HCT116 (cell line): ENCODE measurements at regions not wholly inside any gene's neighbourhood (a gene's known extent, or its start where the extent isn't known, plus 50 kb on each side); places are given as distances from the start of the nearest gene placed in this dataset.

Experiments used
- ATAC-seq: fragments of 200-7000 bp; cut with Tn5 transposase; 2 replicates; pipeline ENCODE4 v1.9.1; 2020; ENCODE audit warnings: mild to moderate bottlenecking, moderate library complexity
- BruUV-seq: library from RNA; stranded (reverse); fragments of 400-500 nt; replicated peaks from 2 replicates; lab custom pipeline; 2021; lab: Mats Ljungman, UMichigan
- CTCF ChIA-PET: fragments of 300-600 bp; sonication (Branson Sonifier 250); formaldehyde crosslinking; loops from one replicate; lab custom pipeline; 2021; ENCODE audit warnings: antibody characterized with exemption; lab: Charles Lee
- POLR2A ChIA-PET: fragments of 300-600, 350-600 bp; sonication (Branson Sonifier 250); formaldehyde crosslinking; loops from one replicate; lab custom pipeline; 2021; ENCODE audit warnings: antibody characterized with exemption; lab: Charles Lee
- RAD21 ChIA-PET, 2 experiments: fragments of 300-600 bp; sonication (Branson Sonifier 250); formaldehyde crosslinking; loops; one replicate each; lab custom pipeline; 2023; ENCODE audit warnings: low total read pairs in 2 of 2; ENCODE audit not compliant: uncharacterized antibody in 2 of 2, unreplicated experiment in 2 of 2, low non-redundant PET in 1 of 2; lab: Charles Lee
- DNase-seq: peaks from one replicate; pipeline ENCODE4 v3.0.0-alpha.2; 2010; ENCODE audit warnings: low read depth, low spot score
- H2AFZ ChIP-seq: fragments of 200-600 bp; shearing (Covaris generic), sonication (generic); 2 replicates; pipeline ENCODE4 v1.6.1; 2017; ENCODE audit warnings: low read depth, mixed run types, mixed read lengths, antibody characterized with exemption, low read length; ENCODE audit not compliant: poor library complexity, severe bottlenecking
- H3K27ac ChIP-seq: 2 replicates; pipeline ENCODE4 v1.5.1; 2012; ENCODE audit warnings: low read depth, low read length
- H3K27me3 ChIP-seq: fragments of 200-600 bp; sonication (generic); 2 replicates; pipeline ENCODE4 v1.6.1; 2016; ENCODE audit warnings: mixed run types, low read length, mixed read lengths; ENCODE audit not compliant: insufficient read depth
- H3K36me3 ChIP-seq, 2 experiments: fragments of 200-500 bp in 1 of 2; fragments of 200-600 bp in 1 of 2; sonication (Bioruptor generic) in 1 of 2; sonication (generic) in 1 of 2; 2 replicates each; pipeline versions ENCODE4 v1.5.1 to v1.6.1; 2014 to 2016; ENCODE audit warnings: low read length in 2 of 2, inconsistent platforms in 1 of 2, mixed read lengths in 1 of 2, mixed run types in 1 of 2; ENCODE audit not compliant: insufficient read depth in 2 of 2, control insufficient read depth in 1 of 2
- H3K4me1 ChIP-seq, 2 experiments: fragments of 200-600 bp in 1 of 2; sonication (generic) in 1 of 2; 2 replicates each; pipeline versions ENCODE4 v1.5.1 to v1.6.1; 2012 to 2017; ENCODE audit warnings: low read length in 2 of 2, inconsistent platforms in 1 of 2, mild to moderate bottlenecking in 1 of 2, mixed read lengths in 1 of 2, mixed run types in 1 of 2, moderate library complexity in 1 of 2; ENCODE audit not compliant: insufficient read depth in 2 of 2, control insufficient read depth in 1 of 2
- H3K4me2 ChIP-seq: fragments of 200-600 bp; sonication (generic); 2 replicates; pipeline ENCODE4 v1.6.1; 2017; ENCODE audit warnings: mixed run types, low read length, mixed read lengths
- H3K4me3 ChIP-seq, 2 experiments: fragments of 200-600 bp in 1 of 2; sonication (generic) in 1 of 2; replicated peaks in 1 of 2; 2 replicates each; pipeline ENCODE4 v1.5.1; 2011 to 2016; ENCODE audit warnings: low read length in 2 of 2, control low read depth in 1 of 2, low read depth in 1 of 2, mild to moderate bottlenecking in 1 of 2, mixed read lengths in 1 of 2, mixed run types in 1 of 2
- H3K79me2 ChIP-seq: fragments of 200-600 bp; sonication (generic); 2 replicates; pipeline ENCODE4 v1.6.1; 2017; ENCODE audit warnings: mild to moderate bottlenecking, mixed run types, low read length, moderate library complexity, mixed read lengths; ENCODE audit not compliant: insufficient read depth
- H3K9ac ChIP-seq: fragments of 200-600 bp; sonication (generic); 2 replicates; pipeline ENCODE4 v1.6.1; 2016; ENCODE audit warnings: low read length, mixed read lengths
- H3K9me2 ChIP-seq: fragments of 200-600 bp; sonication (generic), shearing (Covaris generic); 2 replicates; pipeline ENCODE4 v1.6.1; 2017; ENCODE audit warnings: mixed run types, mild to moderate bottlenecking, moderate library complexity; ENCODE audit not compliant: insufficient read depth
- H3K9me3 ChIP-seq, 2 experiments: fragments of 200-500 bp in 1 of 2; fragments of 200-600 bp in 1 of 2; sonication (Bioruptor generic) in 1 of 2; sonication (generic) in 1 of 2; 2 replicates each; pipeline ENCODE4 v1.6.1; 2014 to 2017; ENCODE audit warnings: low read length in 2 of 2, mixed read lengths in 2 of 2, inconsistent platforms in 1 of 2, low read depth in 1 of 2, mild to moderate bottlenecking in 1 of 2, mixed run types in 1 of 2, moderate library complexity in 1 of 2; ENCODE audit not compliant: control insufficient read depth in 1 of 2, insufficient read depth in 1 of 2
- H4K20me1 ChIP-seq: fragments of 200-600 bp; sonication (generic), shearing (Covaris generic); 2 replicates; pipeline ENCODE4 v1.6.1; 2017; ENCODE audit warnings: mixed run types, mild to moderate bottlenecking, moderate library complexity; ENCODE audit not compliant: insufficient read depth
- ATF3 ChIP-seq: IDR thresholded peaks from 2 replicates; pipeline ENCODE4 v1.6.1; 2012
- CBX3 ChIP-seq: IDR thresholded peaks from 2 replicates; pipeline ENCODE4 v1.6.1; 2012; ENCODE audit warnings: low read depth
- CEBPB ChIP-seq: IDR thresholded peaks from 2 replicates; pipeline ENCODE4 v1.6.1; 2012; ENCODE audit warnings: low read depth
- EGR1 ChIP-seq: IDR thresholded peaks from 2 replicates; pipeline ENCODE4 v1.6.1; 2012; ENCODE audit warnings: low read depth
- ELF1 ChIP-seq: IDR thresholded peaks from 2 replicates; pipeline ENCODE4 v1.6.1; 2012; ENCODE audit warnings: low read depth, borderline replicate concordance
- EZH2 ChIP-seq: fragments of 200-600 bp; sonication (generic); IDR thresholded peaks from 2 replicates; pipeline ENCODE4 v1.6.1; 2017; ENCODE audit warnings: antibody characterized with exemption, mixed run types
- POLR2A ChIP-seq: IDR thresholded peaks from 2 replicates; pipeline ENCODE4 v1.7.0; 2011; ENCODE audit warnings: borderline replicate concordance; ENCODE audit not compliant: insufficient read depth, insufficient read length; ENCODE audit errors: extremely low read depth
- REST ChIP-seq: IDR thresholded peaks from 2 replicates; pipeline ENCODE4 v1.6.1; 2012; ENCODE audit warnings: low read depth
- SIN3A ChIP-seq: IDR thresholded peaks from 2 replicates; pipeline ENCODE4 v1.6.1; 2012; ENCODE audit warnings: low read depth
- SP1 ChIP-seq: IDR thresholded peaks from 2 replicates; pipeline ENCODE4 v1.6.1; 2012; ENCODE audit warnings: low read depth
- SRF ChIP-seq: IDR thresholded peaks from 2 replicates; pipeline ENCODE4 v1.6.1; 2012; ENCODE audit warnings: low read depth
- TCF7L2 ChIP-seq: IDR thresholded peaks from 2 replicates; pipeline ENCODE4 v1.7.0; 2011; ENCODE audit warnings: borderline replicate concordance, inconsistent platforms; ENCODE audit not compliant: insufficient read depth, insufficient read length; ENCODE audit errors: extremely low read depth
- YY1 ChIP-seq: IDR thresholded peaks from 2 replicates; pipeline ENCODE4 v1.6.1; 2011; ENCODE audit warnings: low read length, low read depth, moderate library complexity, mild to moderate bottlenecking; ENCODE audit not compliant: insufficient replicate concordance; ENCODE audit errors: extremely low read depth
- ZBTB33 ChIP-seq: IDR thresholded peaks from 2 replicates; pipeline ENCODE4 v1.6.1; 2011; ENCODE audit warnings: mild to moderate bottlenecking, low read length, moderate library complexity; ENCODE audit not compliant: insufficient replicate concordance; ENCODE audit errors: extremely low read depth
- ZFX ChIP-seq: fragments of 450-650 bp; IDR thresholded peaks from 2 replicates; pipeline ENCODE4 v1.6.1; 2017
- ZNF274 ChIP-seq: fragments of 200-500 bp; sonication (Bioruptor generic); IDR thresholded peaks from 2 replicates; pipeline ENCODE4 v1.6.1; 2014; ENCODE audit warnings: mild to moderate bottlenecking, low read depth, low read length, inconsistent platforms
- intact Hi-C: fragments of 100-400 bp; cut with micrococcal nuclease; formaldehyde crosslinking; loops from 2 replicates; pipeline ENCODE4 v1.10.0; 2022

- no peaks in the 10 kb centered on the region for H3K36me3 ChIP-seq
- no peak overlapping the region for H3K4me2 ChIP-seq
- H3K27me3 ChIP-seq = no peaks in the 10 kb centered on the region
- no peaks in the 10 kb centered on the region for H3K9me2 ChIP-seq
- RAD21 ChIA-PET = no interaction called here
- no peak overlapping the region for H3K4me3 ChIP-seq
- H3K79me2 ChIP-seq = no peaks in the 10 kb centered on the region
- POLR2A ChIA-PET = no interaction called here
- ATAC-seq = no peak
- no peak overlapping the region for H3K9ac ChIP-seq
- H4K20me1 ChIP-seq = no peaks in the 10 kb centered on the region
- intact Hi-C loops = no loop called here
- BruUV-seq = no TSS peak
- TF ChIP-seq ELF1 = no peak
- TF ChIP-seq SRF = no peak
- TF ChIP-seq ZNF274 = no peak
- no peak for TF ChIP-seq TCF7L2
- TF ChIP-seq CBX3 = no peak
- TF ChIP-seq POLR2A = no peak
- peaks cover 24 to 42% of the 10 kb centered on the region in 2 experiments; a peak in 2 of 4 replicates for H3K9me3 ChIP-seq
- no peak for DNase-seq
- no peak overlapping the region for H2AFZ ChIP-seq
- CTCF ChIA-PET = no interaction called here
- no peak overlapping the region for H3K27ac ChIP-seq
- no peaks in the 10 kb centered on the region for H3K4me1 ChIP-seq
These were observed 868.4 kb downstream of the SORCS3 start for GRCh38 chr10:105509517-105509916.

GRCh38 chr10:105506262-105506661 is 865.2 kb downstream of the SORCS3 start:
- no peak overlapping the region for H3K4me3 ChIP-seq
- H3K36me3 ChIP-seq = no peaks in the 10 kb centered on the region
- intact Hi-C loops = no loop called here
- ChIA-PET RAD21 (no interaction called here), CTCF (no interaction called here), POLR2A (no interaction called here)
- peaks cover 13 to 37% of the 10 kb centered on the region in 2 experiments; a peak in 2 of 4 replicates for H3K9me3 ChIP-seq
- no peaks in the 10 kb centered on the region for H3K4me1 ChIP-seq
- BruUV-seq = no TSS peak
- H2AFZ ChIP-seq = no peak overlapping the region
- H3K4me2 ChIP-seq = no peak overlapping the region
- no peaks in the 10 kb centered on the region for H4K20me1 ChIP-seq
- no peaks in the 10 kb centered on the region for H3K27me3 ChIP-seq
- no peak overlapping the region for H3K9ac ChIP-seq
- DNase-seq (no peak), ATAC-seq (no peak)
- H3K27ac ChIP-seq = no peak overlapping the region
- H3K79me2 ChIP-seq = no peaks in the 10 kb centered on the region
- no peaks in the 10 kb centered on the region for H3K9me2 ChIP-seq
- TF ChIP-seq ZBTB33 (no peak), CEBPB (no peak), ATF3 (no peak), REST (no peak), EZH2 (no peak), POLR2A (no peak), YY1 (no peak), EGR1 (no peak), ZFX (no peak), CBX3 (no peak), SIN3A (no peak), ELF1 (no peak), SP1 (no peak)
